Sigmoid colon (tissue), 6 donors: ENCODE measurements at regions not wholly inside any gene's neighbourhood (a gene's known extent, or its start where the extent isn't known, plus 50 kb on each side); places are given as distances from the start of the nearest gene placed in this dataset.

Source experiments
- DNase-seq: peaks from one replicate; pipeline ENCODE4 v3.0.0-alpha.2; 2019
- H3K27ac ChIP-seq, 4 donors: fragments of 200-600 bp; sonication (generic); one replicate each; pipeline ENCODE4 v1.5.1; 2016 to 2019; ENCODE audit warnings: mild to moderate bottlenecking in 1 of 4
- H3K27me3 ChIP-seq, 3 donors: fragments of 200-600 bp; sonication (generic); one replicate each; pipeline ENCODE4 v1.5.1; 2019; ENCODE audit warnings: mild to moderate bottlenecking in 1 of 3
- H3K36me3 ChIP-seq, 4 donors: fragments of 200-600 bp; sonication (generic); one replicate each; pipeline ENCODE4 v1.5.1; 2016 to 2019
- H3K4me1 ChIP-seq, 4 donors: fragments of 200-600 bp; sonication (generic); one replicate each; pipeline ENCODE4 v1.5.1; 2017 to 2019
- H3K4me3 ChIP-seq, 4 donors: fragments of 200-600 bp; sonication (generic); one replicate each; pipeline ENCODE4 v1.5.1; 2017 to 2019; ENCODE audit warnings: mild to moderate bottlenecking in 2 of 4, moderate library complexity in 1 of 4
- H3K9me3 ChIP-seq, 4 donors: fragments of 200-600 bp in 3 of 4; sonication (generic) in 3 of 4; one replicate each; pipeline versions ENCODE4 v1.5.1 to v1.6.1; 2013 to 2019
- CTCF ChIP-seq, 4 experiments: fragments of 450-650 bp in 3 of 4; fragments of 200-600 bp in 1 of 4; IDR thresholded peaks; one replicate each; pipeline ENCODE4 v1.5.1; 2016 to 2019; ENCODE audit warnings: antibody characterized with exemption in 4 of 4, mild to moderate bottlenecking in 3 of 4, moderate library complexity in 2 of 4
- EP300 ChIP-seq, 4 donors: sonication (generic); formaldehyde crosslinking; IDR thresholded peaks; one replicate each; pipeline ENCODE4 v1.6.1; 2017; ENCODE audit warnings: antibody characterized with exemption in 4 of 4
- POLR2A ChIP-seq, 2 donors: fragments of 450-650 bp; IDR thresholded peaks; one replicate each; pipeline ENCODE4 v1.6.1; 2016; ENCODE audit warnings: antibody characterized with exemption in 2 of 2, mild to moderate bottlenecking in 2 of 2, moderate library complexity in 2 of 2
- POLR2AphosphoS5 ChIP-seq, 4 donors: sonication (generic); formaldehyde crosslinking; IDR thresholded peaks; one replicate each; pipeline ENCODE4 v1.6.1; 2017; ENCODE audit warnings: antibody characterized with exemption in 4 of 4
- WGBS, 2 donors: extraction: QIAGEN DNeasy Blood & Tissue Kit; methylation state at CpG; one replicate each; pipeline ENCODE4 v1.1.7; 2013; 5-methylcytosine and 5-hydroxymethylcytosine counted together
- intact Hi-C: fragments of 100-400 bp; cut with DNase I; formaldehyde crosslinking; loops from one replicate; pipeline ENCODE4 v1.15.1; 2023
- donor health status: healthy with polysubstance abuse.
- donor health status: healthy.

- H3K4me1 ChIP-seq, result no peaks in the 10 kb centered on the region
- no peak overlapping the region for H3K27ac ChIP-seq
- no peaks in the 10 kb centered on the region for H3K27me3 ChIP-seq
- intact Hi-C loops, result no loop called here
- H3K36me3 ChIP-seq, result no peaks in the 10 kb centered on the region
- H3K9me3 ChIP-seq, result no peaks in the 10 kb centered on the region
- DNase-seq, result no peak
- no peak overlapping the region for H3K4me3 ChIP-seq
- no peak for TF ChIP-seq CTCF (IDR thresholded peaks at IDR 0.05)
- no peak for TF ChIP-seq POLR2A (IDR thresholded peaks at IDR 0.05)
- no peak for TF ChIP-seq EP300 (IDR thresholded peaks at IDR 0.05)
- no peak for TF ChIP-seq POLR2AphosphoS5 (IDR thresholded peaks at IDR 0.05)
- 7 to 25% methylated on average over 1 of the region's 1 CpG for WGBS, 2 donors
Measured at GRCh38 chr13:63540061-63540460, 2124.4 kb upstream of the PCDH20 start.

- DNase-seq, result no peak
- TF ChIP-seq POLR2AphosphoS5 (IDR thresholded peaks at IDR 0.05) (no peak), POLR2A (IDR thresholded peaks at IDR 0.05) (no peak), CTCF (IDR thresholded peaks at IDR 0.05) (no peak), EP300 (IDR thresholded peaks at IDR 0.05) (no peak)
- intact Hi-C loops, result no loop called here
- Histone ChIP-seq H3K4me1 (no peaks in the 10 kb centered on the region), H3K27me3 (no peaks in the 10 kb centered on the region), H3K9me3 (no peaks in the 10 kb centered on the region), H3K27ac (no peak overlapping the region), H3K36me3 (no peaks in the 10 kb centered on the region), H3K4me3 (no peak overlapping the region)
- 78 to 79% methylated on average over 9 of the region's 9 CpGs for WGBS, 2 donors
Measured at GRCh38 chr13:63517371-63517770, 2101.7 kb upstream of the PCDH20 start.

- no peak for DNase-seq
- no peaks in the 10 kb centered on the region for H3K4me1 ChIP-seq
- no peak overlapping the region for H3K27ac ChIP-seq
- intact Hi-C loops, result no loop called here
- H3K9me3 ChIP-seq, result peaks cover 0 to 4% (median 0%) of the 10 kb centered on the region in 4 donors
- H3K27me3 ChIP-seq, result no peaks in the 10 kb centered on the region
- no peaks in the 10 kb centered on the region for H3K36me3 ChIP-seq
- WGBS, 2 donors, result 83 to 84% methylated on average over 1 of the region's 1 CpG
- no peak overlapping the region for H3K4me3 ChIP-seq
- TF ChIP-seq EP300 (IDR thresholded peaks at IDR 0.05) (no peak), CTCF (IDR thresholded peaks at IDR 0.05) (no peak), POLR2A (IDR thresholded peaks at IDR 0.05) (no peak), POLR2AphosphoS5 (IDR thresholded peaks at IDR 0.05) (no peak)
Measured at GRCh38 chr13:63516124-63516523, 2100.5 kb upstream of the PCDH20 start.

- intact Hi-C loops, result no loop called here
- no peak overlapping the region for H3K27ac ChIP-seq
- DNase-seq, result no peak
- H3K36me3 ChIP-seq, result no peaks in the 10 kb centered on the region
- H3K4me3 ChIP-seq, result no peak overlapping the region
- no peaks in the 10 kb centered on the region for H3K4me1 ChIP-seq
- TF ChIP-seq POLR2AphosphoS5 (IDR thresholded peaks at IDR 0.05) (no peak), POLR2A (IDR thresholded peaks at IDR 0.05) (no peak), EP300 (IDR thresholded peaks at IDR 0.05) (no peak), CTCF (IDR thresholded peaks at IDR 0.05) (no peak)
- 58 to 71% methylated on average over 2 of the region's 2 CpGs for WGBS, 2 donors
- H3K9me3 ChIP-seq, result peaks cover 0 to 4% (median 0%) of the 10 kb centered on the region in 4 donors
- H3K27me3 ChIP-seq, result no peaks in the 10 kb centered on the region
Measured at GRCh38 chr13:63514886-63515285, 2099.2 kb upstream of the PCDH20 start.

DNA sequence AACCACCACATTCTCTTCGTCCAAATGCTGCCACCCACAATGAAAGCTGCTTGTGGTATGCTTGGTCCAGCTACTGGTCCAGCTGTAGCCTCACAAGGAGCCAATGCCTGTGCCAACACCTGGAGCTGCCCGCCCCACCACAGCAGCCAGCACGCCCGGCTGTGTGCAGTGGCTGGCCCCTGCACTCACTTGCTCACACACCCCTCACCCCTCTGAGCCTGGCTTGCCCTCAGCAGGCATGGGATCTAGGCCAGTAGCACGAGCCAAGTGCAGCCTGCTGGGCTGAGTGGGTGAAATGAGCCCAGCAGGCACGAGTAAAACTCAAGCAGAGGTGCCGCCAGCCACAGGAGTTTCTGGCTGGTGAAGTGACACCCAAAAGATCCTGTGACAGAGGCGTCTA is 2096.4 kb upstream of the PCDH20 start:
- Histone ChIP-seq H3K9me3 (peaks cover 0 to 4% (median 0%) of the 10 kb centered on the region in 4 donors), H3K4me1 (no peaks in the 10 kb centered on the region), H3K27ac (no peak overlapping the region), H3K36me3 (no peaks in the 10 kb centered on the region), H3K27me3 (no peaks in the 10 kb centered on the region), H3K4me3 (no peak overlapping the region)
- WGBS, 2 donors, result 84 to 87% methylated on average over 8 of the region's 8 CpGs
- no peak for DNase-seq
- intact Hi-C loops, result no loop called here
- TF ChIP-seq EP300 (IDR thresholded peaks at IDR 0.05) (no peak), POLR2A (IDR thresholded peaks at IDR 0.05) (no peak), CTCF (IDR thresholded peaks at IDR 0.05) (no peak), POLR2AphosphoS5 (IDR thresholded peaks at IDR 0.05) (no peak)
